ENCODE measurements at regions not wholly inside any gene's neighbourhood (a gene's known extent, or its start where the extent isn't known, plus 50 kb on each side); places are given as distances from the start of the nearest gene placed in this dataset.

DNA sequence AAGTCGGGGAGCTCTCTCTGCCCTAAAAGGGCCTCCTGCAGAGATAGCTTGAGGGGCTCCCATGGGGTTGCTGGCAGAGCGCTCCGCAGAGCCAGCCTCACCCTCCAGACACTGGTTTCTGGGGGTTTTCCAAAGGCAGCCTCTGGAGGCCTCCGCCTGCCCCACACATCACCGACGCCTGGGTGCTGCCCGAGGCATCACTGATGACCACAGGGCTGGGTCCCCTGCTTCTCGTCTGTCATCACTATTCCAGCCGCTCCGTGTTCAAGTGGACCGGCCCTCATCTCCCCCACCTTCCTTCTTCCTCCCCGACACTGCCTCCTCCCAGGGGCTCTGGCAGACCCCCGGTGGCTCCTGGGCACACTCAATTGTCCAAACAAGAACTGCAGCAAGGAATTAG, 64.1 kb upstream of the IRX4 start:
- no peak overlapping the region for H3K4me3 Mint-ChIP-seq
- H3K36me3 Mint-ChIP-seq (ENCODE audit: low read depth), result no peaks in the 10 kb centered on the region
- no peak overlapping the region for H3K27ac Mint-ChIP-seq
- H3K27me3 Mint-ChIP-seq, result peaks cover 5% of the 10 kb centered on the region
- no peaks in the 10 kb centered on the region for H3K4me1 Mint-ChIP-seq
- no peaks in the 10 kb centered on the region for H3K9me3 Mint-ChIP-seq
- no peak for DNase-seq
- intact Hi-C loops (cut with micrococcal nuclease), result no loop called here

GRCh38 chr5:1946122-1946677, 63.5 kb upstream of the IRX4 start:
- Mint-ChIP-seq H3K4me1 (no peaks in the 10 kb centered on the region), H3K4me3 (no peak overlapping the region), H3K9me3 (no peaks in the 10 kb centered on the region), H3K36me3 (ENCODE audit: low read depth) (no peaks in the 10 kb centered on the region), H3K27me3 (peaks cover 5% of the 10 kb centered on the region), H3K27ac (no peak overlapping the region)
- intact Hi-C loops (cut with micrococcal nuclease), result no loop called here
- DNase-seq, result no peak

GRCh38 chr5:1945606-1946005, 62.9 kb upstream of the IRX4 start:
- H3K9me3 Mint-ChIP-seq, result no peaks in the 10 kb centered on the region
- no peak for DNase-seq
- H3K4me1 Mint-ChIP-seq, result no peaks in the 10 kb centered on the region
- H3K27me3 Mint-ChIP-seq, result peaks cover 5% of the 10 kb centered on the region
- H3K4me3 Mint-ChIP-seq, result no peak overlapping the region
- no peak overlapping the region for H3K27ac Mint-ChIP-seq
- no peaks in the 10 kb centered on the region for H3K36me3 Mint-ChIP-seq (ENCODE audit: low read depth)
- intact Hi-C loops (cut with micrococcal nuclease), result no loop called here

DNA sequence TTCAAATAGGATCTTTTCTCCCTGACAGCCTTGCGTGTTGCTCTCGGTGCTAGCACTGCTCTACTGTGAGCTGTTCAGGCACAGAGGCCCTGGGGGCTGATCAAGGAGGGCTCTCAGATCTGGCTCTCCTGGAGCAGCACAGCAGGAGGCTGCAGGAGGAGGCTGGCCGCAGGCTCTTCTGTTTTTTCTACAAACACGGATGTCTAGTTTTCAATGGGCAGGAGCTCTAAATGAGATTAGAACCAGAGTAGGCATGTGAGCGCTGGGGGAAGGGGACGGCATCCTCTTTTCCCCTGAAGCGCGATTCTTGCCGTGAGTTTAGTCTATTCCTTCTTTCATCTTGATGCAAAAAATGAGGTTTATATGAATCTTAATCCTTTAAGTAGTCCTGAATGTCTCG, 61.7 kb upstream of the IRX4 start:
- intact Hi-C loops (cut with micrococcal nuclease), result no loop called here
- Mint-ChIP-seq H3K9me3 (no peaks in the 10 kb centered on the region), H3K27me3 (peaks cover 5% of the 10 kb centered on the region), H3K4me1 (no peaks in the 10 kb centered on the region), H3K4me3 (no peak overlapping the region), H3K36me3 (ENCODE audit: low read depth) (no peaks in the 10 kb centered on the region), H3K27ac (no peak overlapping the region)
- DNase-seq, result no peak

GRCh38 chr5:1943481-1943880, 60.8 kb upstream of the IRX4 start:
- intact Hi-C loops (cut with micrococcal nuclease), result no loop called here
- Mint-ChIP-seq H3K36me3 (ENCODE audit: low read depth) (no peaks in the 10 kb centered on the region), H3K9me3 (no peaks in the 10 kb centered on the region), H3K4me3 (no peak overlapping the region), H3K4me1 (no peaks in the 10 kb centered on the region), H3K27ac (no peak overlapping the region), H3K27me3 (peaks cover 5% of the 10 kb centered on the region)
- no peak for DNase-seq

GRCh38 chr5:1942630-1943029, 59.9 kb upstream of the IRX4 start:
- Mint-ChIP-seq H3K4me3 (no peak overlapping the region), H3K36me3 (ENCODE audit: low read depth) (no peaks in the 10 kb centered on the region), H3K9me3 (no peaks in the 10 kb centered on the region), H3K27ac (no peak overlapping the region), H3K4me1 (no peaks in the 10 kb centered on the region), H3K27me3 (peaks cover 5% of the 10 kb centered on the region)
- DNase-seq, result no peak
- intact Hi-C loops (cut with micrococcal nuclease), result no loop called here

GRCh38 chr5:1942158-1942557, 59.4 kb upstream of the IRX4 start:
- Mint-ChIP-seq H3K4me1 (no peaks in the 10 kb centered on the region), H3K4me3 (no peak overlapping the region), H3K27me3 (peaks cover 5% of the 10 kb centered on the region), H3K36me3 (ENCODE audit: low read depth) (no peaks in the 10 kb centered on the region), H3K9me3 (no peaks in the 10 kb centered on the region), H3K27ac (no peak overlapping the region)
- intact Hi-C loops (cut with micrococcal nuclease), result no loop called here
- DNase-seq, result no peak

GRCh38 chr5:1939256-1939655, 56.5 kb upstream of the IRX4 start:
- Mint-ChIP-seq H3K27ac (no peak overlapping the region), H3K4me3 (no peak overlapping the region), H3K9me3 (no peaks in the 10 kb centered on the region), H3K36me3 (ENCODE audit: low read depth) (no peaks in the 10 kb centered on the region), H3K27me3 (peaks cover 10% of the 10 kb centered on the region), H3K4me1 (no peaks in the 10 kb centered on the region)
- DNase-seq, result no peak
- intact Hi-C loops (cut with micrococcal nuclease), result no loop called here

DNA sequence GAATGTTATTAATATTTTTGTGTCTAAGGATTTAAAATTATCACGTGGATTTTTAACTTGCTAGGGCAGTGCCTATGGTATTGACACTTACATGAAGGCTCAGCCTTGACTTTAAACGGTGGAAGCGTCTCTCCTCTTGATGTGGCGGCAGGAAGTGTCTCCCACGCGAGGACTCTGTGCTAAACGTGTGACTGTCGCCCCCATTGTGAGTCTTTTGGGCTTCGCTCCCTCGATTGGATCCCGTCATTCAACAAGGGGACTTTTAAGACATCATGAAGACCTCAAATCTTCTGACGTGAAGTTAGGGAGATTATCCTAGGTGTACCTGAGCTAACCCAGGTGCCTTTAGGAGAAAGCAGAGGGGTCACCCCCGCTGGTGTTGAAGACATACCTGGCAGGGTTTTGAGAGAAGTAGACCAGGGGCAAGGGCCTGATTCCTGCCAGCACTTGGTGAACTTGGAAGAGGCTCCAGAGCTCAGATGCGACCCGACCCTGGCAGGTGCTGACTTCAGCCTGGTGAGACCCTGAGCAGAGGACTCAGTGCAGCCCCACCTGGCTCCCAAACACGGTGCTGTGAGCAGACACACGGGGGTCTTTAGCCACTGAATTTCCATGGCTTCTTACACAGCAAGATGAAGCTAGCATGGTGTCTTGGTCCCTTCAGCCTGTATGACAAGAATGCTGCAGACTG, 55.7 kb upstream of the IRX4 start:
- H3K36me3 Mint-ChIP-seq (ENCODE audit: low read depth), result no peaks in the 10 kb centered on the region

DNA sequence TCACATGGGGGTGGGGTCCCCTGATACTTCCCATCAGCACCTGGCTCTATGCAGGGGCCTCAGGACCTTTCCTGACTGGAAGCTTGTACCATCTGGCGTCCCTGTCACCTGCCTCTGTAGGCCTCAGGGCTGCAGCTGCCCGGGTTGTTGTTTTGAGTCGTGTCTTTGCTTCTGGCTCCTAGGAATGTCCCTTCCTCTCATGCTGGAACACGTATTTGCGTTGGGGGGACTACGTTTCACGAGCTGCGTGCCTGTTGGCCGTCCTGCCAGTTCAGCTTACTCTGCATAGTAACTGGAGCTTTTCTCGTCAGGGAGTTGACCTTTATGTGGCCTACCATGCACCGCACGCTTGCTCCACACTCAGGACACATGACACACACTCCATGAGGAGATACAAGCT, 54.9 kb upstream of the IRX4 start:
- Mint-ChIP-seq H3K36me3 (ENCODE audit: low read depth) (no peaks in the 10 kb centered on the region), H3K4me3 (no peak overlapping the region), H3K9me3 (no peaks in the 10 kb centered on the region), H3K27ac (no peak overlapping the region), H3K27me3 (peaks cover 16% of the 10 kb centered on the region), H3K4me1 (no peaks in the 10 kb centered on the region)
- no peak for DNase-seq
- intact Hi-C loops (cut with micrococcal nuclease), result no loop called here

More for the DNA sequence above, 55.7 kb upstream of the IRX4 start:
- no peak for DNase-seq
- no peak overlapping the region for H3K4me3 Mint-ChIP-seq
- H3K4me1 Mint-ChIP-seq, result no peaks in the 10 kb centered on the region
- H3K9me3 Mint-ChIP-seq, result no peaks in the 10 kb centered on the region
- intact Hi-C loops (cut with micrococcal nuclease), result no loop called here
- no peak overlapping the region for H3K27ac Mint-ChIP-seq
- H3K27me3 Mint-ChIP-seq, result peaks cover 9% of the 10 kb centered on the region

- intact Hi-C loops (cut with micrococcal nuclease), result no loop called here
These were observed 54.2 kb upstream of the IRX4 start for GRCh38 chr5:1936901-1937300.

GRCh38 chr5:1936413-1936812, 53.7 kb upstream of the IRX4 start:
- no peak overlapping the region for H3K4me3 Mint-ChIP-seq
- H3K4me1 Mint-ChIP-seq, result no peaks in the 10 kb centered on the region
- peaks cover 23% of the 10 kb centered on the region for H3K27me3 Mint-ChIP-seq
- H3K27ac Mint-ChIP-seq, result no peak overlapping the region
- DNase-seq, result no peak
- H3K9me3 Mint-ChIP-seq, result no peaks in the 10 kb centered on the region
- H3K36me3 Mint-ChIP-seq (ENCODE audit: low read depth), result no peaks in the 10 kb centered on the region
- intact Hi-C loops (cut with micrococcal nuclease), result no loop called here

More at GRCh38 chr5:1936901-1937300, 54.2 kb upstream of the IRX4 start:
- no peak overlapping the region for H3K27ac Mint-ChIP-seq
- H3K4me1 Mint-ChIP-seq, result no peaks in the 10 kb centered on the region
- DNase-seq, result no peak
- H3K36me3 Mint-ChIP-seq (ENCODE audit: low read depth), result no peaks in the 10 kb centered on the region
- H3K9me3 Mint-ChIP-seq, result no peaks in the 10 kb centered on the region
- peaks cover 21% of the 10 kb centered on the region for H3K27me3 Mint-ChIP-seq
- H3K4me3 Mint-ChIP-seq, result no peak overlapping the region

GRCh38 chr5:1934801-1935429, 52.2 kb upstream of the IRX4 start:
- intact Hi-C loops (cut with micrococcal nuclease), result no loop called here
- DNase-seq, result no peak
- Mint-ChIP-seq H3K9me3 (no peaks in the 10 kb centered on the region), H3K4me3 (no peak overlapping the region), H3K27me3 (peaks cover 25% of the 10 kb centered on the region), H3K4me1 (no peaks in the 10 kb centered on the region), H3K27ac (no peak overlapping the region), H3K36me3 (ENCODE audit: low read depth) (no peaks in the 10 kb centered on the region)

DNA sequence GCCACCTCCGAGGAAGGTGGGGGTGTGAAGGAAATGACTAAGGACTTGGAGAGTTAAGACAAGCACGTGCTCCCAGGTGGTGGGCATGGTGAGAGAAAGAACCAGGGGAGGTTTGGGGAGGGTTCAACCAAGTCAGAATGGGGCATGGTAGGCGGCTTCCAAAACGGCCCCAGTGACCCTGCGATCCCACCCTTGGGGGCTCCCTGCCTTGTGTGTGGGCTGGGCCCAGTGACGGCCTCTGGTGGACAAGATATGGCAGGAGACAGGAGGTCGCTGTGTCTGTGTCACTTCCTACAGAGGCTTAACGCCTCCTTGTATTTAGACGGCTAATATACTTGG, 51.3 kb upstream of the IRX4 start:
- H3K27me3 Mint-ChIP-seq, result peaks cover 25% of the 10 kb centered on the region
- DNase-seq, result no peak
- intact Hi-C loops (cut with micrococcal nuclease), result no loop called here
- H3K4me3 Mint-ChIP-seq, result no peak overlapping the region
- H3K9me3 Mint-ChIP-seq, result no peaks in the 10 kb centered on the region
- no peak overlapping the region for H3K27ac Mint-ChIP-seq
- H3K4me1 Mint-ChIP-seq, result no peaks in the 10 kb centered on the region
- H3K36me3 Mint-ChIP-seq (ENCODE audit: low read depth), result no peaks in the 10 kb centered on the region

All from activated CD4-positive, alpha-beta T cell treated with anti-CD3 and anti-CD28 coated beads, Interleukin-2, amount 10 ng/mL, durations not matched to agents 24 days and 14 days (primary cell).